ENCODE measurements at regions not wholly inside any gene's neighbourhood (a gene's known extent, or its start where the extent isn't known, plus 50 kb on each side); places are given as distances from the start of the nearest gene placed in this dataset.

- Histone ChIP-seq H3K27ac (ENCODE audit: low read length) (no peak overlapping the region), H3K36me3 (ENCODE audit: control insufficient read depth, insufficient read depth, low read length) (no peaks in the 10 kb centered on the region), H3K9me3 (ENCODE audit: control insufficient read depth, insufficient read depth, low read length) (no peaks in the 10 kb centered on the region), H3K4me3 (ENCODE audit: low read length) (no peak overlapping the region), H3K27me3 (ENCODE audit: control insufficient read depth, insufficient read depth, low read length) (peaks cover 13% of the 10 kb centered on the region), H3K4me1 (ENCODE audit: control insufficient read depth, insufficient read depth, low read length) (peaks cover 9% of the 10 kb centered on the region)
- Mint-ChIP-seq H3K27ac (no peak overlapping the region), H3K27me3 (ENCODE audit: low read depth in 2 of 2) (peaks cover 39 to 59% of the 10 kb centered on the region in 2 donors), H3K9me3 (no peaks in the 10 kb centered on the region), H3K36me3 (no peaks in the 10 kb centered on the region), H3K4me3 (no peak overlapping the region), H3K4me1 (peaks cover 0 to 12% of the 10 kb centered on the region in 2 donors)
- DNase-seq (no peak), ATAC-seq (no peak)
- no peak for TF ChIP-seq CTCF (IDR thresholded peaks at IDR 0.05)
- WGBS (ENCODE audit: insufficient coverage) = 73% methylated on average over 16 of the region's 16 CpGs
- intact Hi-C loops (cut with micrococcal nuclease) = no loop called here
Measured at GRCh38 chr13:110811008-110811720, 97.7 kb downstream of the ING1 start.

- Histone ChIP-seq H3K9me3 (ENCODE audit: control insufficient read depth, insufficient read depth, low read length) (no peaks in the 10 kb centered on the region), H3K27me3 (ENCODE audit: control insufficient read depth, insufficient read depth, low read length) (peaks cover 13% of the 10 kb centered on the region), H3K4me3 (ENCODE audit: low read length) (no peak overlapping the region), H3K27ac (ENCODE audit: low read length) (no peak overlapping the region), H3K4me1 (ENCODE audit: control insufficient read depth, insufficient read depth, low read length) (peaks cover 9% of the 10 kb centered on the region), H3K36me3 (ENCODE audit: control insufficient read depth, insufficient read depth, low read length) (no peaks in the 10 kb centered on the region)
- Mint-ChIP-seq H3K4me1 (peaks cover 0 to 12% of the 10 kb centered on the region in 2 donors), H3K4me3 (peak overlapping the region; percentile 31), H3K27ac (no peak overlapping the region), H3K27me3 (ENCODE audit: low read depth in 2 of 2) (peaks cover 39 to 58% of the 10 kb centered on the region in 2 donors), H3K9me3 (no peaks in the 10 kb centered on the region), H3K36me3 (no peaks in the 10 kb centered on the region)
- no peak for DNase-seq
- intact Hi-C loops (cut with micrococcal nuclease) = no loop called here
- 60% methylated on average over 7 of the region's 8 CpGs for whole genome bisulfite sequencing (ENCODE audit: insufficient coverage)
- TF ChIP-seq CTCF (IDR thresholded peaks at IDR 0.05) = no peak
- no peak for ATAC-seq
Measured at GRCh38 chr13:110811771-110812120, 98.2 kb downstream of the ING1 start.

GRCh38 chr13:110812121-110812868, 98.8 kb downstream of the ING1 start:
- no peaks in the 10 kb centered on the region for H3K9me3 Mint-ChIP-seq
- Histone ChIP-seq H3K27me3 (ENCODE audit: control insufficient read depth, insufficient read depth, low read length) (peaks cover 13% of the 10 kb centered on the region), H3K4me3 (ENCODE audit: low read length) (no peak overlapping the region), H3K27ac (ENCODE audit: low read length) (no peak overlapping the region), H3K36me3 (ENCODE audit: control insufficient read depth, insufficient read depth, low read length) (no peaks in the 10 kb centered on the region), H3K9me3 (ENCODE audit: control insufficient read depth, insufficient read depth, low read length) (no peaks in the 10 kb centered on the region), H3K4me1 (ENCODE audit: control insufficient read depth, insufficient read depth, low read length) (peaks cover 9% of the 10 kb centered on the region)
- no peaks in the 10 kb centered on the region for H3K36me3 Mint-ChIP-seq
- ATAC-seq = peak in 1 of 3 donors; percentile 45
- no peak for TF ChIP-seq CTCF (IDR thresholded peaks at IDR 0.05)
- peaks cover 39 to 58% of the 10 kb centered on the region in 2 donors for H3K27me3 Mint-ChIP-seq (ENCODE audit: low read depth in 2 of 2)
- intact Hi-C loops (cut with micrococcal nuclease) = no loop called here
- WGBS (ENCODE audit: insufficient coverage) = 29% methylated on average over 48 of the region's 48 CpGs
- H3K27ac Mint-ChIP-seq = no peak overlapping the region
- H3K4me3 Mint-ChIP-seq = peak overlapping the region; percentile 49
- DNase-seq = no peak
- peaks cover 0 to 12% of the 10 kb centered on the region in 2 donors for H3K4me1 Mint-ChIP-seq
